HG02840 (cell line): ENCODE measurements at regions not wholly inside any gene's neighbourhood (a gene's known extent, or its start where the extent isn't known, plus 50 kb on each side); places are given as distances from the start of the nearest gene placed in this dataset.
"Not testable (repeated sequence)": the region's sequence is repeated elsewhere in the genome, so short reads cannot be mapped to it uniquely, and the experiment has no call there.

ENCODE experiments used
- ATAC-seq: cut with Tn5 transposase; IDR thresholded peaks from one replicate; pipeline ENCODE4 v1.9.1; 2021; ENCODE audit warnings: mild to moderate bottlenecking, moderate library complexity, moderate number of reproducible peaks; ENCODE audit not compliant: unreplicated experiment, low FRiP score

GRCh38 chr14:61171727-61172126 is 109.4 kb downstream of the TMEM30B start:
- ATAC-seq = no peak

GRCh38 chr14:61168141-61168540 is 113.0 kb downstream of the TMEM30B start:
- ATAC-seq = no peak

DNA sequence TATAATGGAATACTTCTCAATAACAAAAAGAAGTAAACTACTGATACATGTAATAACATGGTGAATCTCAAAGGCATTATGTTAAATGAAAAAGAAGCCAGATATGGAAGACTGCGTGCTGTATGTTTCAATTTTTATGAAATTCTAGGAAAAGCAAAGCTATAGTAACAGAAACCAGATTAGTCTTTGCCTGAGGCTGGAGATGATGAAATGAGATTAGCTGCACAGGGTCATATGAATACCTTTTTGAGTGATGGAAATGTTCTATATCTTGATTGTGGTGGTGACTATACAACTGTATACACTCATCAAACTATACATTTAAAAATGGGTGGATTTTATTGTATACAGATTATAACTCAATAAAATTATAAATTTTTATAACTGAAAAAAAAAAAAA is 113.5 kb downstream of the TMEM30B start:
- no peak for ATAC-seq

DNA sequence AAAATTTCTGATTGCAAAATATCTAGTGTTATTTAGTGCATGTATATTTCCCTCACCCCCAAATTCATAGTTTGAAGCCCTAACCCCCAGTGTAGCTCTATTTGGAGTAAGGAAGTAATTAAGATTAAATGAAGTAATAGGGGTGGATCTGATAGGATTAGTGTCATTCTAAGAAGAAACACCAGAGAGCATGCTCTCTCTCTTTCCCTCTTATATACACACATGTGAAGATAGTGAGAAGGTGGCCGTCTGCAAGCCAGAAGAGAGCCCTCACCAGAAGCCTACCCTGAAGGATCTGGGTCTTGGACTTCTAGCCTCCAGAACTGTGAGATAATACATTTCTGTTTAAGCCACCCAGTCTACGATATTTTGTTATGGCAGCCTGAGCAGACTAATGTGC is 120.3 kb downstream of the TMEM30B start:
- ATAC-seq = no peak

DNA sequence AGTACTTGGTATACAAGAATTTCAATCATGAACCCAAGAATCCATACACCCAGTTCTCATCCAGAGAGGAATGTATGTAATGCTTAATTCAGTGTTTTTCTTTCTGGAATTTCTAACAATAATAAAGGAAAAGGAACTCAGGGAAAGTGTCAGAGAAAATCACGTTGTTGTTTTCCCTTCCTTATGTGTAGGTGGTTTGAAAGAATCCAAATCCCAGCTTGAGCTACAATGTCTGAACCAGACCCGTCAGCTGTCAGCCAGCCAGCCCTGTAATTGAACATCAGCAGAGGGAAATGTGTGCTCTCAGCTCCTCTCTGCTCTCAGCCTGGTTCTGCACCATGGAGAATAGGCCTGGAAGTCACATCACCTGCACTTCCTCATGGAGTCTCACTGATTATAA is 126.5 kb downstream of the TMEM30B start:
- no peak for ATAC-seq

DNA sequence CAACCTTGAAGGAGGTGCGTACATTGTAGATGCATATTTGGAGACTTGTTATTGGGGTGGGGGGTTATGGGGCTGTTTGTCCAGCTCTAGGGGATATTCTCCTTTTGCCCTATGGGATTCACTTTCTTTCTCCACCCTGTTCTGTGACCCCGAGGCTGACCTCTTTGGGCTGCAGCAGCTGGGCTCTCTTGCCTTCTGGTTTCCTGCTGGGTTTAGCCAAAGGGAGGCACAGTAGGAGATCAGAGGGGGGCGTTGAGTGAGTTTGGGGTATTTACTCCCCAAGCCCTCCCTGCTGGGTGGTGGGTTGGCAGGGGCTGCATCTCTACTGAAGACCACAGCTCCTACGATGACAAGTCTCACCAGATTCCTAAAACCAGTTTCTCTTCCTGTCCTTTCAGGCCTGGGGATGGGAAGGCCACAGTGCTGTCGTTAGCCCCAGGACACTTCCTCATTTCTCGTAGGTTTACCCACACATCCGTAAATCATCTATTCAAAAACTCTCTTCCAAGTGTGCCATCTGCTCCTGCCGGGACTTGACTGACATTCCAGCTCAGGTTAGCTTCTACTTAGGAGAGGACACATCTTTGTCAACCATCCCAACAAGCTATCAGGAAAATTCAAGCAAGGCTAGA is 127.1 kb downstream of the TMEM30B start:
- ATAC-seq = no peak

DNA sequence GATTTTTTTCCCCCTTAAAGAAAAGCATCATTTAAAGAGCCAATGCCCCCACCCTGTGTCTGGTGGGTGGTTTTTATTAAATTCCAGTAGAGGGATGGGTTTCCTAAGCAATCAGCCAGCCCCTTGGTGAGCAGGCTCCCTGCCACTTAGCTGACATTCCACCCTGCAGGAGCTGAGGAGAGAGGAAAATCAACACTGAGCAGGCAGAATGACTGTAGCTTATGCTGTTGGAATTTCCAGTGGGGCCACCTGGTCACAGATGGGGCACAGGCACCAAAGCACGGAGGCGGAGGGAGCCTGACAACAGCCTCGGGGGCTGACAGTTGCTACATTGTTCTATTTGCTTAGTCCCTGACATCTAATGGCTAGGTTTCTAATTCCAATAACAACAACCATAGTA is 127.7 kb downstream of the TMEM30B start:
- ATAC-seq = no peak

- no peak for ATAC-seq
Measured at GRCh38 chr14:61152851-61153364, 128.2 kb downstream of the TMEM30B start.

DNA sequence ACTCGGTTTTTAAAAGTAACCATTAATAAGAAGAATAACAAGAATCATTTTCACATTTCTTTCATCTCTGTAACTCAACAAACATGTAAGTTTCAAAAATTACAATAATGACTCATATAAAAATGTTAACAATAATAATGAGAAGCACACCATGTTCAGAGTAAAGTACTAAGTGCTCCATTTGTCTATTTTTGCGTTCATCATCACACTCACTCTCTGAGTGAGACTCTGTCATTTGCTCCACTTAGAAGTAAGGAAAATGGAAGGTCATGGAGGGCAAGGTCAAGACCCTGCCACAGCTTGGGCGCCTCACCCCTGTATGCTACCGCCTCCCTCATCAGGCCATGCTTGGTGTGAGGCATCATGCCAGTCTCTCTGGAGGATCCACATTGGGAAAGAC is 129.9 kb downstream of the TMEM30B start:
- no peak for ATAC-seq

- ATAC-seq = no peak
Measured at GRCh38 chr14:61150851-61151250, 130.3 kb downstream of the TMEM30B start.

DNA sequence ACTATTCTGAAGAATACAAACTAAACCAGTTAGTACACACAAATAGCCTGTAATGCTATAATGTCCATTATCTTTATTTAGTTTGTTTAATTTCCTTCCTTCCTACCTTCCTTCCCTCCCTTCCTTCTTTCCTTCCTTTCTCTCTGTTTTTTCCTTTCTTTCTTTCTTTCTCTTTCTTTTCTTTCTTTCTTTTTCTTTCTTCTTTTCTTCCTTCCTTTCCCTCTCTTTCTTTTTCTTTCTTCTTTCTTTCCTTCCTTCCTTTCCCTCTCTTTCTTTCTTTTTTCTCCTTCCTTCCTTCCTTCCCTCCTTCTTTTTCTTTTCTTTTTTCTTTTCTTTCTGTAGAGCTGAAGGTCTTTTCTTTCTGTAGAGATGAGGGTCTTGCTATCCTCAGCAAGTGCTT is 131.2 kb downstream of the TMEM30B start:
- ATAC-seq = no peak

GRCh38 chr14:61148742-61149350 is 132.3 kb downstream of the TMEM30B start:
- ATAC-seq = no peak

DNA sequence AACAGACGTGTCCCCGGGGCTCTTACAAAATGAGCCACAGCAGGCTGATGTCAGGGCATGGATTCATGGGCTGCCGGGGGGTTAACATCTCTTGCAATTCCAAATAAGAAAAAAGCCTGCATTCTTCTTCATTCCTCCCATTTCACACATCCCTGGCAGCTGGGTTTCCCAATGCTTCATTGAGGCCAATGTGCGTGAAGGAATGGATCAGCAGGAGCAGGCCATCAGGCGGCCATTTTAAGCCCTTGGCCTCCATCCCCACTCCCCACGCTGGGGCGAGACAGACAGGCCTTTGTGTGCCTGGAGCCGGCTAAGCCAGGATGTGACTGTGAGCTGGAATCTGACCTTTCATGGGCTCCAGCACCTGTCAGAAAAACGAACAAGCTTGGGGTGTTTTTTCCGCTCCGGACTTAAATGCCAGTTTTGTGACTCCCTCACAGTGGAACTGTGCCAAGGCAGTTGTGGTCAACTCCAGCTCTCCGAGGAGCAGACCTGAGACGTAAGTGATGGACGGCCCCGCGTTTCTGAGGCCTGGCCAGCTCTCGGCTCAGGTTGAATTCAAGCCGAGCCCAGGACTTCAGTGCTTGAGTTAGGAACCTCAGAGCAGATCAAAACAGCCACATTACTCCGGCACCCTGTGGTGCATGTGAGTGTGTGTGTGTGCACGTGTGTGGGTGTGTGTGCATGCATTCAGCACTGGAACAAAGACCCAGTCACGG is 133.1 kb downstream of the TMEM30B start:
- ATAC-seq = no peak

DNA sequence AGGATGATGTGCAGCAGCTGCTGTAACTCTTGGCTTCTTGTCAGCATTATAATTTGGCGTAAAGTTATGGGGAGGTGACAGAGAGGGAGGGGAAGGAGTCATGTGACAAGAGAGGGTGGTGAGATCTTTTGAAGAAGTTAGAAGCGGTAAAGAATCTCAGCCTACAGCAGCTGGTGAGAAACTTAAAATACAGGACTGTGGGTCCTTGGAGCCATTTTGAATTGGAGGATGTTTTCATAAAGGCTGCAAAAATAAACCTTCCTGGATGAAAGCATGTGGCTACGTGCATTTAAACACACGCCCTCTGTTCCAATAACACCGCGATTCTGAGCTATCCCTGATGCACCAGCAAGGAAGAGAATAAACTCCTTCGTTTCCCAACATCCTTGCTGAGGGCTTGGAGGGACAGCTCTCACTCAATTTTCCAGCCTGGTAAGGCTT is 133.7 kb downstream of the TMEM30B start:
- no peak for ATAC-seq

GRCh38 chr14:61146899-61147298 is 134.2 kb downstream of the TMEM30B start:
- ATAC-seq = no peak

DNA sequence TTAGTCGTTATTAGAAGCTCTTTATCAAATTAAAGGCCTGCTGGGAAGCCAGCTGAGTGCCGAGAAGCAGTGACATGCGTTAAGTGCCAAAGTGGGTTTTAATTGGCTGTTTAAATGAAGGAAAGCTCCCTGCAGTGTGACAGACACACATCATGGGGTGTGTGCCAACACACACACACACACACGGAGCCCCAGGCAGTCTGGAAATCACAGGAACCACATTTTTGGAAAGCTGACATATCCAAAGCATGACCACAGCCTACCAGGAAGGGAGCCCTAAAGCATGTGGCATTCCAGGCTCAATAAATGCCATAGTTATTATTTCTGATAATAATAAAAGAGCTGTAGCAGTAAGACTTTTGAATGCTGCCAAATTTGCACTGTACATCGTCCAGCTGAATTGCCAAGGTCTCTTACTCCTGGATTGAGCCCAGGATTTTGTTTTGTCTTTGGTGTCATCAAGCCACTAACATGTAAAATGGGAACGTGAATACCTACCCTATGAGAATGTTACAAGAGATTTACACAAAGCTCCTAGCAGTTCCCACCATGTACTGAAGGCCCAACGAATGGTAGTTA is 135.1 kb downstream of the TMEM30B start:
- no peak for ATAC-seq

DNA sequence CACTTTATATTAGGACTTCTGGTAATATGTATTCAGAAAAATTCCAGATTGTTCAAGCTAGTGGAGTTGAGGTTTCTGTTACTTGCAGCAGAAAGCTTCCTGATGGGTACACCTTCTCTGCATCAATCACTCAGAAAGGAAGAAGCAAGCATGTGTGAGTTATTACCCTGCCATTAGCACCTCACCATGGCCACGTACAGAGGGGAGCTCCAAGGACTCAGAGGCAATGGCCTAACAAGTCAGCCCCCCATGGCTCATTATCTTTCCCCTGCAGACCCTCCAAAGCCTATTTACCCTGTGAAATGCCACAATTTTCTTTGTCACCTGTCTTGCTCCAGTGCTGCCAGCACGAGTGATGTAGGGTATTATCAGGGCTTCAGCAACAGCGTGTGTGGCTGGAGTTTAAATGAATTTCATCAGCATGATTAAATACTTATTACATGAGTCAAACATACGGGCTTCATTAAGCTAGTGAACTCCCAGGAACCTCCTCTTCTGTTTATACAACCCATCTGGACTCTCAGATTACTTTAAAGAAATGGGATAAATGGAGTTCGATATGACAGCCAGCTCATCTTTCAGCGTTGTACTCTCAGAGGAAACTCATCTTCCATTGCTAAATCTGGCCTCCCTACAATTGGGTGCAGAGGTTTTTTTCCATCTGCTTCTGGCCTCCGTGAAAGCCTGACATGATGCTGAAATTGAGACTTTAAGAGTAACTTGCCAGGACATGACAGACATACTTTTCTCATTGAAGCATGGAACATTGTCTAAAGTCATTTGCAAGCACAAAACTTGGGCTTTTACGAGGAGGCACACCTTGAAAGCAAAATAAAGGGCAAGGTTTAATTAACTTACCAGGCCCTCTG is 135.9 kb downstream of the TMEM30B start:
- no peak for ATAC-seq

- not testable (repeated sequence) for ATAC-seq
Measured at GRCh38 chr14:61144117-61145033, 136.8 kb downstream of the TMEM30B start.

DNA sequence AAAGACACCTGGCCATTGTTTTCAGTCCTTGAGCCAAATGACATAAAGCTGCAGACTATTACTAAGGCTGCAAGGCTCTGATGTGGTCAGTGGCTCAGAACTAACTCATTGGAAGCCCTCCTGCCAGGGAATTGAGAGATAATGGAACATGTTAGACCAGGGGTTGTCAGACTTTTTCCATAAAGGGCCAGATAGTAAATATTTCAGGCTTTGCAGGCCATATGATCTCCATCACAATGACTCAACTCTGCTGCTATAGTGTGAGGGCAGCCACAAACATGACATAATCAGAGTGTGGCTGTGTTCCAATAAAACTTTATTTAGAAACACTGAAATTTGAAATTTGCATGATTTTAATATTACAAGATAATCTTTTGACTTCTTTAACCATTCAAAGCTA is 140.3 kb downstream of the TMEM30B start:
- no peak for ATAC-seq
